Uterus (tissue), 3 donors: ENCODE measurements at regions not wholly inside any gene's neighbourhood (a gene's known extent, or its start where the extent isn't known, plus 50 kb on each side); places are given as distances from the start of the nearest gene placed in this dataset.

Experiments used
- DNase-seq, 2 donors: peaks; one replicate each; pipeline ENCODE4 v3.0.0-alpha.2; 2019 to 2020
- H3K27ac ChIP-seq, 2 donors: fragments of 200-600 bp; sonication (generic); 1 replicate in 1 of 2; 2 replicates in 1 of 2; pipeline ENCODE4 v1.5.1; 2016 to 2018
- H3K27me3 ChIP-seq, 2 donors: fragments of 200-600 bp; sonication (generic); one replicate each; pipeline ENCODE4 v1.5.1; 2018 to 2019; ENCODE audit warnings: control low read depth in 1 of 2
- H3K36me3 ChIP-seq, 2 donors: fragments of 200-600 bp; sonication (generic); one replicate each; pipeline ENCODE4 v1.5.1; 2019; ENCODE audit warnings: control low read depth in 1 of 2
- H3K4me1 ChIP-seq, 2 donors: fragments of 200-600 bp; sonication (generic); one replicate each; pipeline ENCODE4 v1.5.1; 2018 to 2019; ENCODE audit warnings: control low read depth in 1 of 2
- H3K4me3 ChIP-seq, 2 donors: fragments of 200-600 bp; sonication (generic); 1 replicate in 1 of 2; 2 replicates in 1 of 2; pipeline ENCODE4 v1.5.1; 2018 to 2019; ENCODE audit warnings: mild to moderate bottlenecking in 1 of 2
- H3K9me3 ChIP-seq, 2 donors: fragments of 200-600 bp; sonication (generic); one replicate each; pipeline ENCODE4 v1.5.1; 2019; ENCODE audit warnings: control low read depth in 1 of 2
- CTCF ChIP-seq, 4 experiments: fragments of 200-600 bp in 2 of 4; fragments of 450-650 bp in 2 of 4; sonication (generic) in 2 of 4; IDR thresholded peaks; one replicate each; pipeline ENCODE4 v1.5.1; 2016 to 2019; ENCODE audit warnings: antibody characterized with exemption in 4 of 4, mild to moderate bottlenecking in 2 of 4, moderate library complexity in 1 of 4
- POLR2A ChIP-seq, 2 donors: fragments of 450-650 bp; IDR thresholded peaks; one replicate each; pipeline ENCODE4 v1.6.1; 2016; ENCODE audit warnings: antibody characterized with exemption in 2 of 2, mild to moderate bottlenecking in 1 of 2, moderate library complexity in 1 of 2
- intact Hi-C: fragments of 100-400 bp; cut with DNase I; formaldehyde crosslinking; loops from one replicate; pipeline ENCODE4 v1.15.1; 2023; ENCODE audit warnings: low total_unique reads
- donor health status: DM: yes; HTN: yes; CAD: no.

GRCh38 chr1:221392453-221392852, 349.4 kb downstream of the DUSP10 start:
- H3K4me3 ChIP-seq: no peak overlapping the region
- TF ChIP-seq CTCF (IDR thresholded peaks at IDR 0.05) (no peak), POLR2A (IDR thresholded peaks at IDR 0.05) (no peak)
- no peak overlapping the region for H3K27ac ChIP-seq
- DNase-seq: no peak
- no peaks in the 10 kb centered on the region for H3K27me3 ChIP-seq
- no peaks in the 10 kb centered on the region for H3K36me3 ChIP-seq
- H3K9me3 ChIP-seq: no peaks in the 10 kb centered on the region
- intact Hi-C loops: no loop called here
- no peaks in the 10 kb centered on the region for H3K4me1 ChIP-seq

- peak in 1 of 2 donors; percentile 16 for DNase-seq
- Histone ChIP-seq H3K4me3 (no peak overlapping the region), H3K4me1 (no peaks in the 10 kb centered on the region), H3K27me3 (no peaks in the 10 kb centered on the region), H3K9me3 (no peaks in the 10 kb centered on the region), H3K36me3 (no peaks in the 10 kb centered on the region), H3K27ac (peak overlapping the region in 1 of 2 donors; percentile 46)
- TF ChIP-seq POLR2A (IDR thresholded peaks at IDR 0.05) (no peak), CTCF (IDR thresholded peaks at IDR 0.05) (no peak)
- intact Hi-C loops: no loop called here
Measured at GRCh38 chr1:221394011-221394544, 347.8 kb downstream of the DUSP10 start.

GRCh38 chr1:221396526-221396925, 345.4 kb downstream of the DUSP10 start:
- Histone ChIP-seq H3K27ac (no peak overlapping the region), H3K4me1 (no peaks in the 10 kb centered on the region), H3K4me3 (no peak overlapping the region), H3K36me3 (no peaks in the 10 kb centered on the region), H3K9me3 (no peaks in the 10 kb centered on the region), H3K27me3 (no peaks in the 10 kb centered on the region)
- intact Hi-C loops: no loop called here
- TF ChIP-seq POLR2A (IDR thresholded peaks at IDR 0.05) (no peak), CTCF (IDR thresholded peaks at IDR 0.05) (no peak)
- no peak for DNase-seq

GRCh38 chr1:221397141-221397540, 344.7 kb downstream of the DUSP10 start:
- Histone ChIP-seq H3K27me3 (no peaks in the 10 kb centered on the region), H3K27ac (no peak overlapping the region), H3K36me3 (no peaks in the 10 kb centered on the region), H3K4me3 (no peak overlapping the region), H3K4me1 (no peaks in the 10 kb centered on the region), H3K9me3 (no peaks in the 10 kb centered on the region)
- TF ChIP-seq POLR2A (IDR thresholded peaks at IDR 0.05) (no peak), CTCF (IDR thresholded peaks at IDR 0.05) (no peak)
- intact Hi-C loops: no loop called here
- DNase-seq: no peak

- Histone ChIP-seq H3K36me3 (no peaks in the 10 kb centered on the region), H3K4me1 (no peaks in the 10 kb centered on the region), H3K4me3 (no peak overlapping the region), H3K27ac (no peak overlapping the region), H3K27me3 (no peaks in the 10 kb centered on the region), H3K9me3 (no peaks in the 10 kb centered on the region)
- intact Hi-C loops: no loop called here
- DNase-seq: no peak
- TF ChIP-seq CTCF (IDR thresholded peaks at IDR 0.05): no peak
- no peak for TF ChIP-seq POLR2A (IDR thresholded peaks at IDR 0.05)
Measured at GRCh38 chr1:221397606-221398005, 344.3 kb downstream of the DUSP10 start.
